ENCODE measurements at regions not wholly inside any gene's neighbourhood (a gene's known extent, or its start where the extent isn't known, plus 50 kb on each side); places are given as distances from the start of the nearest gene placed in this dataset.
"Not testable (repeated sequence)": the region's sequence is repeated elsewhere in the genome, so short reads cannot be mapped to it uniquely, and the experiment has no call there.

DNA sequence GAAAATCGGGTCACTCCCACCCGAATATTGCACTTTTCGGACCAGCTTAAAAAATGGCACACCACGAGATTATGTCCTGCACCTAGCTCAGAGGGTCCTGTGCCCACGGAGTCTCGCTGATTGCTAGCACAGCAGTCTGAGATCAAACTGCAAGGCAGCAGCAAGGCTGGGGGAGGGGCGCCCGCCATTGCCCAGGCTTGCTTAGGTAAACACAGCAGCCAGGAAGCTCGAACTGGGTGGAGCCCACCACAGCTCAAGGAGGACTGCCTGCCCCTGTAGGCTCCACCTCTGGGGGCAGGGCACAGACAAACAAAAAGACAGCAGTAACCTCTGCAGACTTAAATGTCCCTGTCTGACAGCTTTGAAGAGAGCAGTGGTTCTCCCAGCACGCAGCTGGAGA lies 405.3 kb downstream of the PTH2R start:
- DNase-seq, result not testable (repeated sequence)

DNA sequence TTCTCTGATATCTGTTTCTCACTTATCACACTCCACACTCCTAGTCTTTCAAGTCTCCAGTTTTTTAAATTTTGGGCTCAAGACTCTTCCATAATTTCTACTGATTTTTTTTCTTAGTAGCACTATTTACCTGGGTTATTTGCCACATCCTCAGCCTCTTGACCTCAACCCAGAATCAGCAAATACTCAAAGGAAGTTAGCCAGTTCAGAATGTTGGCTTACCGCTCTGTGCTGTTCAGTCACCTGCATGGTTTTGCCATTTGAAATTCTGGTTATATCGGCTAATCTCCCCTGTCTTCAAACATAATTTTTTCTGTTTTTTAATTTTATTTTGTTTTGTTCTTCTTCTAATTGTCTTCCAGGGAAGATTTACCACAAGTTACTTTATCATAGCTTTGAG lies 412.6 kb downstream of the PTH2R start:
- DNase-seq, result no peak

DNA sequence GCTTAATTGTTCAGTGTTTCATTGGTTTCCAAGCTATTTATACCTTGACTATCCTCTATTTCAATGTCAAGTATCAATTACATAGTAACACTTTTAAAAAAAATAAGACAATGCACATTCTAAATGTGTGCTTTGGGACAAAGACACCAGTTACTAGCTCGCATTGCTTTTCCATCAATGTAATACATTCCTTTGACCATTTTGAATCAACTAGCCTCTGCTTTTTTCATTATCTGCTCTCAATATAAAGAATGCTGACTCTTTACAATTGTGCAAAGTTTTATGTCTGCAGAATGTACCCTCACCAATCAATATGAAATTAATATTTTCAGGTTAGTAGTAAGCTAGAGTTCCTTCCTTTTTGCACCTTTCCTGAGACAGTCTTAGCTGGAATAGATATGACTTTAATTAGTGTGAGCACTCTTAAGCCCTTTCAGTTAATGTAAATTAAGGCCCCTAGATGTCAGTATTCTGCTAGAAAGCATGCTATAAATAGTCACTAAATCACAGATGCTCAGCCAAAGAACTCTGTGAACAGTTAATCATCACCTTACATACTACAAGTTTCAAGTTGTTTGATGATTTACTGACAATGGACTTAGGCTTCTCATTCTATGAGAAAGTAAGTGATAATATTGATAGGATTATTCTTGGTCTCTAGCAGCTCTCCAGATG lies 413.6 kb downstream of the PTH2R start:
- no peak for DNase-seq

DNA sequence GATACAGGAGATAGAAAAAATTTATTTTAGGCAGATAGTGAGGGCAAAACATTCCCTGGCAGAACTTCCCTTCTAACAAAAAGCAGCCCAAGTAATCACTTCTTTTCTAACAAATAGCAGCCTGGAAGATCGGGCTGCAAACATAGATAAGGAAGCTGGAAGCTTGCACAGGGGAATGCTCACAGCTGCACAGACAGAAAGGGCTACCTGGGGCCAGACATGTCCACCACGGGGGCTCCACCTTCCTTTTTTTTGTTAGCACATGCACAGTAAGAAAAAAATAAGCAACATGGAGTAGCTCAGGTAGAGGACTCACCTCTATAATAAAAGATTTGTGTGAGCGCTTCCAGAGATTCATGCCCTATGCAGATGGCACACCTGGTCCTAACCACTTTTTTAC lies 420.5 kb downstream of the PTH2R start:
- no peak for DNase-seq

DNA sequence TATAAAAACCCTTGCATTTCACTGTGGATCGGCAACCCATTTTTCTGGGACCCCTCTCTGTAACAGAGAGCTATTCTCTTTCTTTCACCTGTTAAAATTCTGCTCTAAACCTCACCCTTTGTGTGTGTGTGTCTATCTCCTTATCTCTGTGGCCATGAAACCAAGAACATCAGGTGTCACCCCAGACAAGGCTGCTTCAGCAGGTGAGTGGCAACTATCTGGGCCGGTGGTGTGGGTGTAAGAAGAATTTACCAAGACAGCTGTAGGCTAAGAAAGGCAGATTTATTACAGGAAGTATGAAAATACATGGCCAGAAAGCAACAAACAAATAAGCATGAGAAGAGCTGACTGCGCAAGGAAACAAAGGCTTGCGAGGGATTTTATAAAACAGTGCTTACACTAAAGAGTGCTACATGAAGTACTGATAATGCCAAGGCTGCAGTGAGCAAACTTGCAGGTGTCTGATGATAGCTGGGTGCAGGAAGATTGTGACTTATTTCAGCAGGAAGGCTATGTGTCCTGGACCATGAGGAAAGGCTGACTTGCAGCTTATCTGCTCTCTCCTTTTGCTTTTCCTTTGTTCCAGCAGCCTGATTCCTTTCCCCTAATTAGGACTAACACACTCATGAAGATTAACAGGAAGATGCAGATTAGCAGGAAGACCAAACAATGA lies 421.1 kb downstream of the PTH2R start:
- no peak for DNase-seq

DNA sequence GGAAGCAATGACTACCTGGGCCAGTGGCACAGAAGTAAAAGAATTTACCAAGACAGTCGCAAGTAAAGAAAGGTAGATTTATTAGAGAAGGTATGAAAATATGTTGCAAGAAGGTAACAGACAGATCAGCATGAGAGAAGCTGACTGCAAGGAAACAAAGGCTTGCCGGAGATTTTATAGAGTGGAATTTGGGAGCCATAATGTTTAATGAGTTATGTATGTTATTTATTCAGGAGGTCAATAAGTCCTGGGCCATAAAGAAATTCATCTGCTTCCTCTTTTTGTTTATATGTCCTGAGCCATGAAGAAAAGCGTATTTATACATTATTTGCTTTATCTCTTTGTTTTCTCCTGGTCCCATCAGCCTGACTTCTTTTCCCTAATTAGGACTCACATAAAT lies 423.6 kb downstream of the PTH2R start:
- DNase-seq, result no peak

DNA sequence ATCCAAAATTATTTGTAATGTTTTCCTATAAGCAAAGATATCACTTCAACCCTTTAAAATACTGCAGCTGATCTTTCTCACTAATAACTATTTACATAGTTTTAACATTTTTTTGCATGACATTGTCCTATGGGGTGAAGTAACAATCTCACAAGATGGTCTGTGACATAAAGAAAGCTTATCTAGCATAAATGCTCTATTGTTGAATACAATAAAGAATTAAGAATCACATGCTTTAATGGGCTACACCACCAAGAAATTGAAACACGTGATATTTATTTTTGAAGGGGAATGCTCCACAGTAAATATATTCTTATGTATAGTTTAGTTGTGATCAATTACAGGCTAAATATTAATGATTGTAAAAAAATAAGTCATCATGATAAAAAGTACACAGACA lies 441.1 kb downstream of the PTH2R start:
- DNase-seq, result no peak

DNA sequence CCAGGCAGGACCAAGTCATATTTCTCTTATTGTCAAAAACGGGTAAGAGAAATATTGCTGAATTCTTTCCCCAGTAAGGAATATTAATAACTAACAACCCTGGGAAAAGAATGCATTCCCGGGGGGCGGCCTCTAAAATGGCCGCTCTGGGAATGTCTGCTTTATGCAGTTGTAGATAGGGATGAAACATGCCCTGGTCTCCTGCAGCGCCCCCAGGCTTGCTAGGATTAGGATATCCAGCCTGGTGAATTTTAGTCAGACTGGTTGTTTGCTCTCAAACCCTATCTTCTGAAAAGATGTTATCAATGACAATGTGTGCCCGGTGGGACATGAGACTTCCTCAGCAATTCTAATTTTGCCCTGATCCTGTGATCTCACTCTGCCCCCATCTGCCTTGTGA lies 448.1 kb downstream of the PTH2R start:
- no peak for DNase-seq

DNA sequence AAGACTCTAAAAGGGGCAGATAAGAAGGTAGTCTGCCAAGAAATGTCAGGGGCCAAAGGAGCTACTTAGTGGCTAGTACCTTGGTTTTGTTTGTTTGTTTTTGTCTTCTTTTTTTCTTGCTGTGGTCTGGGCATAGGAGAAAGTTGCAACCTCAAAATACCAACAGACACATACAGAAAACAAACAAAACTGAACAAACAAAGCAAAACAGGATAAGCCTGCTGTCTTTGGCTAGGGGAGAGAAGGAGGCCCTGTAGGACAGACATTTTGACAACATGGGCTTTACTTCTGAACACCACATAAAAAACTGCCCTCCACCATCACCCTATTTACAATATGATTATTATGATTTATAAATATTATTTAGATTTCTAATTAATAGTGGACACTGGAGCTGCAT lies 460.8 kb downstream of the PTH2R start:
- DNase-seq, result no peak

DNA sequence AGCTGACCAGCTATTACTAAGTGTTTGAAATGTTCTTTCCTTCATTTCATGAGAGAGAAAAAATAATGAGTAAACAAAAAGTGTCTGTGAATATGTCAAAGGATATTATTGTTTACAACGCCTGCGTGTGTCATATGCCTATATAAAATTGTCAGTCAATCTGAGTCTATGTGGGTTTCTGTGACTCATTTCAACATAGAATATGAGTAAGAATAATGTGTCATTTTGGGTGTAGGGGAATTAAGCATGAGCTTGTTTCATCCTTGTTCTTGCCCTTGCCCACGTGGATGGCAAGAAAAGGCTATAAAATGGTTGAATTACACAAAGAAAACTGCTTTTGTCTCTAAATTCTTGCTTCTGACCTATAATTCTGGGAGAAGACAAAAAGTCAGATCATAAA lies 466.0 kb downstream of the PTH2R start:
- DNase-seq, result no peak

DNA sequence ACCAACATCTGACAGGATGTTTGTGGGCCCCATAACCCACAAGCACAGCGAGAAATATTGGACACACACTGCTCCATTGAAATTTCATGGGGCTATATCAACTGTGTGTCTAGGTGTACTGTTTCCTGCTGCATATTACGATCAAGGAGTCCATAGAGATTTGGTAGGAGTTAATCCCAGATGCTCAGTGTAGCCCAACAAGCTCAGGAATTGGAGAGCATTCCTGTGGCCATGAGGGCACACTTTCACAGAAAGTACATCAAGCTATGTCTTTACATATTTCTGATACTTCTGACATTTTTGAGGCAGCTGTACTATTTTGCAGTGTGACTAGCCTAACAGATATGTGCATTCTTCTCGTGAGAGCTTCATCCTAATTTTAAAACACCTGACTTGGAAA lies 473.1 kb downstream of the PTH2R start:
- no peak for DNase-seq

DNA sequence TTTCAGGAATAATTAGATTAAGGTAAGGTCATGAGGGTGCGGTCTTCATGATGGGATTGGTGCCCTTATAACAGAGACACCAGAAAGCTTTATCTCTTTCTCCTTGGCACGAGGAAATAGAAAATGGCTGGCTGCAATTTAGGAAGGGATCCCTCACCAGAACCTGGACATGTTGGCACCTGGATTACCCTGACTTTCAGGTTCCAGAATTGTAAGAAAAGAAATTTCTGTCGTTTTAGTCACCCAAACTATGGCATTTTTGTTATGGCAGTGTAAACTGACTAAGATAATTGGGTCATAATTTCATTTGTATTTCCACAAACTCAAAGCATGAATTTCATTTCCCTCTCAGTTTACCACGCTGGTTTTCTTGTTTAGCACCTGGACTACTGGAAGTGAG lies 473.6 kb downstream of the PTH2R start:
- DNase-seq, result no peak

DNA sequence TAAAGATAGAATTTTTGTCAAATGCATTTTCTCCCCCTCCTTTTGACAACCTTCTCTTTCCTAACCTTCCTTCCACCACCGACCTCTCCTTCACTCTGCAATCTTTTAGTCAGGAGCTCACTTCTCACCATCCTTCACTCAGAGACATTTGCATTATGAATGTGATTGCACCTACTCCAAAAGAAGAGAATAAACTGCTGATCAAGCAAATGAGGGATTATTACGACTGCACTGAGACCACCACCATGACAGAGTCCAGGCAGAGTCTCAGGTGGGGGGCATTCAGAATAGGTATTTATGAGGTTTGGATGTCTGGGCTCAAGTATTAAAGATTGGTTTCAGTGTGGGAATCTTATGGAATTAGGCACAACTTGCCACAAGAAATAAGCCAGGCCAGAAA lies 483.9 kb downstream of the PTH2R start:
- no peak for DNase-seq

DNA sequence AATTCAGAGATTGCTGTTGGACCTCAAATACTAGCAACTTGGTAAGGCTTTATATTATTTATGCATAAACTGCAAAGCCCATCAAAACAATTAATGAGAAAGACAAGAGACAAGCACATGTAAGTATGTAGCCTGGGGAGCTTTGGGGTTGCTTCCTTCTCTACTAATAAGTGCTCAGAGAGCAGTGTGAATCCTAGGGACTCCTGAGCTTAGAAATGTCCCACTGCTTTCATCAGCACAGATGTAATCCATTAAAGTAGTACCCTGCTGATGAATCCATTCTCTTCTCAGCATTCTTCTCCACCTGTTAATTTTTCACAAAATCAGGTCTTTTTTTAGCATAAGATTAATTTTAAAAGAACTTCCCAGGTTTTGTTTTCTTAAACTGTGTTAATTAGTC lies 485.6 kb downstream of the PTH2R start:
- no peak for DNase-seq

DNA sequence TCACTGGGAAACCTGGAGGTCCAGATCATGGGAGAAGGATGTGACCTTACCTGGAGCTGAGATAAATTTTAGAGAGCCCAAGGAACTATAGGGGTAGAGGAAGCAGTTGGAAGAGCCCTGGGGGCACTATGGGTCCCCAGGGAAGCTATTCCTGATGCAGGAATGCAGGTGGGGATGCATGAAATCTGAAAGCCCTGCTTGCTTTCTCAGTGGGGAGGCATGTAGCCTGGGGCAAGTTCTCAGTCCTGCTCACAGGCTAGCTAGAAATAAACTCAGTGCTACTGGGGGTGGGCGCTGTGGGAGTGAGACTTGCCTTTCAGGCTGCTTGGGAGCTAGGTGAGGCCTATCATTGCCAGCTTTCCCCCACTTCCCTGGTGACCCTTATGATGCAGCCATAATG lies 499.7 kb downstream of the PTH2R start:
- no peak for DNase-seq

DNA sequence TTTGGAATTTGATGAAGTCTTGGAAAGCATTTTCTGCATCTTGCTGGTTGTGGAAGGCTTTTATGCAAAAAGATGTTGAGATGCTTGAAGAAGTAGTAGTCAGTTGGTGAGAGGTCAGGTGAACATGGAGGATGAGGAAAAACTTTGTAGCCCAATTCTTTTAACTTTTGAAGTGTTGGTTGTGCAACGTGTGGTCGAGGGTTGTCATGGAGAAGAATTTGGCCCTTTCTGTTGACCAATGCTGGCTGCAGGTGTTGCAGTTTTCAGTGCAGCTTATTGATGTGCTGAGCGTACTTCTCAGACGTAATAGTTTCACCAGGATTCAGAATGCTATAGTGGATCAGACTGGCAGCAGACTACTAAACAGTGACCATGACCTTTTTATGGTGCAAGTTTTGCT lies 508.4 kb upstream of the MAP2 start:
- DNase-seq, result no peak

DNA sequence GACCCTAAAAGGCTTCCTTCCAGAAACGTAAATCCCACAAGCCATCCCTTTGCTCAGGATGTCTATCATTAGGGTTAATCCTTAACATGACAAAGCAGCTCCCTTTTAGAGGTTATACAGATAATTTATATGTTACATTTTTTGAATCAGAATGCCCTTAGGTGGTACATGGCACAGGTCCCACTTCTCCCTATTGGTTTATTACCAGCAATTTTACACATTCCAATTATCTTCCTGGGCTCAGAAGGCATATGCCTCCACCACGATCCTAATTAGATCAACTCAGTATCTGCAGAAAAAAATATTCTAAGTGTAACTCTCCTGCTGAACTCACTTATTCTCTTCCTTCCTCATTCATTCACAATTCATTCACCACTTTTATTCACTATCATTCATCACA lies 507.0 kb upstream of the MAP2 start:
- DNase-seq, result no peak

DNA sequence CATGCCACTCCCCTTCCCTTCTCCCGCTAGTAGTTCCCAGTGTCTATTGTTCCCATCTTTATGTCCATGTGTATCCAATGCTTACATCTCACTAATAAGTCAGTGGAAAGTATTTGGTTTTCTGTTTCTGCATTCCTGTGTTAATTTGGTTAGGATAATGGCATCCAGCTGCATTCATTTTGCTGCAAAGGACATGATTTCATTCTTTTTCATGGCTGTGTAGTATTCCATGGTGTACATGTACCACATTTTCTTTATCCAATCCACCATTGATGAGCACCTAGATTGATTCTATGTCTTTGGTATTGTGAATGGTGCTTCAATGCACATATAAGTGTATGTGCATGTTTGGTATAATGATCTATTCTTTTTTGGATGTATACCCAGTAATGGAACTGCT lies 502.5 kb upstream of the MAP2 start:
- DNase-seq, result not testable (repeated sequence)

DNA sequence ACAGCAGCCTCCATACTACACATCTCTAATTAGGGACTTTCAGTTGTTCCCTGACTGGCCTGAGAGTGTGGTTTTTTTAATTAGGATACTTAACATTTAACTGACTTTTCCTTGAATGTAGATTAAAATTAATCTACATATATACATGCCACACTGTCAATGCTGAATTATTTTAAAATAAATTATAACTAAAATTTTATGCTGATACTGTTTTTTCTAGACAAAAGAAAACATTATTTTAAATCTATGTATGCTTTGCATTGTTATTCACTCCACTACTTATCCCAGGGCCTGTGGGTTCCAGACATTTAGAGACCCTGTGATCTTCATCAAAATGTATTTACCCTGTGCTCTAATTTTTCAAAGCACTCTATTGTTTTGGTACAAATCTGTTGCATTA lies 496.0 kb upstream of the MAP2 start:
- no peak for DNase-seq

DNA sequence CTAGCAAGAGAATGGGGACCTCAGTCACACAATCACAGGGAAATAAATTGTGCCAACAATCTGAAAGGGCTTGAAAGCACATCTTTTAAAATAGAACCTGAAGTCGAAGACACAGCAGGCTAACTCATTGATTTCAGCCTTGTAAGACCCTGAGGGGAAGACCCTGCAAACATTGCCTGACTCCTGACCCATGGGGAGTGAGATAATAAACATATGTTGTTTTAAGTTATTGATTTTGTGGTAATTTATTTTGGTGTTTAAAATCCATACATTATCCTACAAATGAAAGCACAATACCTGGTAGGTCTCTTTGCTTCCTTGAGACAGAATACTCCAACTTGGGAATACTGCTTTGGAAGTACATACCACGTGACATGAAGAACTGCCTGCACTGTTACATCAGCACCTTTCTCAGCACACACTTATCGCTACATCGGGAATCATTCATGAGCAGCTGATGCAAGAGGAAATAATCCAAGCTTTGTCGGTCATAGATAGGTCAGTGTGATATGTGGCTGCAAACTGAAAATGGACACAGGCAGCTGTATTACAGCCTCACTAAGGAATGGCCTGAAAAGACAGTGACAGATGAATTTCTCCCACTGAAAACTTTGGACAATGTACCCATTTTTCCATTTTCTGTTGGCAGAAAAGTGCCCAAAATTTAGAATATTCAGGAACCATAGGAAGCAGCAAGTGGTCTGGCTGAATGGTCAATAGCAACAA lies 494.5 kb upstream of the MAP2 start:
- DNase-seq, result no peak

DNA sequence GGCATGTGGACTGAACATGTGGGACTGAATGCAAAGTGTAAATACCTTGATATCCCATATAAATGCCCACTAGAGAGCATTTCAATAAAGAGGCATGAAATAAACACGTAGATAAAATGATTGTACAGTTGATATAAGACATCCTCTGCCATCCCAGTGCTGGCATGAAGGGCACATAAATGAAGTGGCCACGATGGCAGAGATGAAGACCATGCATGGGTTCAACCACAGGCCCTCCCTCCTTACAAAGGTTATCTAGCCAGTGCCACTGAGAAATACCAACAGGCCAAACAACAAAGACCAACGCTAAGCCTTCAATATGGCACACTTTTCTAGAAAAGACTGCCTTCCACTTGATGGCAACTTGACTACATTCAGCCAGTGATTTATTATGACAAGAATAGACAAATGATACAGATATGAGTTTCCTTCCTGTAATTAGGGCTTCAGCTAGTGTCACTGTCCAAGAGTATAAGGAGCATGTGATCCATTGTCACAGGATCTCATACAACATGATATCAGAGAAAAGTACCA lies 493.9 kb upstream of the MAP2 start:
- DNase-seq, result no peak

DNA sequence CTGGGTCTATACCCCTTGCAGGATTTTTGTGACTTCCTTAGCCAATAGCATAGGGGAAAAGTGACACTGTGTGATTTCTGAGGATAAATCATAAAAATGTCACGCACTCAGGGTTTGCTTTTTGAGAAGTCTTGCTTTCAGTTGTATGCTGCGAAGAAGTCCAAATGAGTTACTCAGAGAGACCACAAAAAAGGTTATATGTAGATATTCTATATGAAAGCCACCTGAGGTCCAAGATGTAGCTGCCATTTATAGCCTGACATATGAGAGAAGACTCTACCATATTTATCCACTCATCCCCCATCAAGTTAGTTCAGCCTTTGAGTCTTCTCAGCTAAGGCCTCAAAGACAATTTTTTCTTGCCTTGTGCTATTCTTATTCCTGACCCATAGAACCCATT lies 488.3 kb upstream of the MAP2 start:
- no peak for DNase-seq

DNA sequence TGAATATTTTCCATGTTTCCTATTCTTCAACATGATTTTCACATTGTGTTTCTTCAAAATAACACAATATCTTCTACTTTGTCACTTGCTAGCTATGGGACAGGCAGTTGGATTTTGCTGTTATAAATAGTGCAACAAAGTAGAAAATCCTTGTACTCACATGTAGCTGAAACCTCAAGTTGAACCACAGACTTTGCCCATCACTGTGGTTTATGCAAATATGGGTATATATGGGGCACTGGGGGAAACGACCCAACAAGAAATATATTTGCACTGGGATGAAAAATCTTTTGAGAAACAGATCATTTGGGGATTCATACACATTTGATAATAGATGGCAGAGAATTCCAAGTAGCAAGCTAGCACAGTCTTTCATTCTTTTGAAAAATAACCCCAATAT lies 486.3 kb upstream of the MAP2 start:
- no peak for DNase-seq

DNA sequence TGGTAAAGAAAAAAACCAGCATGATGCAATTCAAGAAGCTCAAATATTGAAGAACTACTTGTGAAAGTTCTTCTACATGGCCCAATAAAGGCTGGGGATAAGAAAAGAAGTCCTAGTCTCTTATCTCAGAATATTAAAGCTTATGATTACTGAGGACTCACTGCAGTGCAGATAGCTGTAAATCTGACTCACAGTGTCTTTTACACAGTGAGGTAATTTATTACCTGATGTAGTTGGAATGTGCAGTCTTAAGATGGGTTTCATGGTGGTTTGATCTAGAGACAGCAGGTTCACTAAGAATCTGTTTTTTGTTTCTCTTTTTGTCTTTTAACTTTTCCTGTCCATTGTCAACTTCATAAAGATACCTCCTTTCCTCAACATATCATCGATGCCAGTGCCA lies 484.0 kb upstream of the MAP2 start:
- DNase-seq, result no peak

Data from CD4-positive, alpha-beta T cell treated with Interleukin-4 for 4 hours (primary cell).